NCI-H345 treated with DMSO at 0.1 percent for 48 hours (cell line): ENCODE measurements at regions not wholly inside any gene's neighbourhood (a gene's known extent, or its start where the extent isn't known, plus 50 kb on each side); places are given as distances from the start of the nearest gene placed in this dataset.
"Not testable (repeated sequence)": the region's sequence is repeated elsewhere in the genome, so short reads cannot be mapped to it uniquely, and the experiment has no call there.

Experiments
- DNase-seq: peaks from one replicate; lab custom pipeline; 2025; ENCODE audit not compliant: unreplicated experiment; lab: John Stamatoyannopoulos, UW

DNA sequence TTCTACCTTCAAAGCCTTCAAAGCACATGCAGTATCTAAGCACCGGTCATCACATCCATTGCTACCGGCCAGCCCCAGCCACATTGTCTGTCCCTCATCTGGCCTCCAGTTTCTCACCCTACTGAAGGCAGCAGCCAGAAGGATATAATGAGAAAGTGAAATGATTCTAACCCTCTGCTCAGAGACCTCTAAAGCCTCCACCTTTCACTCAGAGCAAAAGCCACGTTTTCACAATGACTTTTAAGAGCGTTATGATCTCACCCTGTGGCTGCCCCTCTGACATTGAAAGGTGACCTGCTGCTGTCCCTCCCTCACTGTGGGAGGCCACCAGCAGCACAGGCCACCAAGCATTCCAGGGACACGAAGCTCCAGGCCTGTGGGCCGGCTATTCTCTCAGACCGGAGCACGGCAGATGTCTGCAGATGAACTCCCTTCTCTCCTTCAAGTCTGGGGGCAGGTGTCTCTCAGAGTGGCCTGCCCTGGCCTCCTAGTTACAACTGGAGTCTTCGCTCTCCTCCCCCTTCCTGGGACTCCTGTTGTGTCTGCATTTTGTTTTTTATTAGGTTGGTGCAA is 94.9 kb upstream of the EEPD1 start:
- no peak for DNase-seq

GRCh38 chr7:36060388-36060787 is 92.7 kb upstream of the EEPD1 start:
- DNase-seq, result not testable (repeated sequence)

- DNase-seq, result no peak
These were observed 90.8 kb upstream of the EEPD1 start for GRCh38 chr7:36062154-36062815.

DNA sequence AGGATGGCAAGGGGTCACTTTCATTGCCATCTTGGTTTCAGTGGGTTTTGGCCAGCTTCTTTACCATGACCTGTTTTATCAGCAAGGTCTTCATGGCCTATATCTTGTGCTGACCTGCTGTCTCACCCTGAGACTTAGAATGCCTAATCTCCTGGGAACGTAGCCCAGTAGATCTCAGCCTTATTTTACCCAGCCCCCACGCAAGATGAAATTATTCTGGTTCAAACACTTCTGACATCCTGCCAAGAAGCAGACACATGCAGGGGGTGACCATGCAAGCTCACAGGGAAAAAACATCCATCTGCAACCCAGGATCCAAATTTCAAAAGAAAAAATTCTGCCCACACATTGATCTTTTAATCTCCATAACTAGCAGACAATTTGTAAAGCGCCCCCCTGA is 88.4 kb upstream of the EEPD1 start:
- DNase-seq, result no peak

DNA sequence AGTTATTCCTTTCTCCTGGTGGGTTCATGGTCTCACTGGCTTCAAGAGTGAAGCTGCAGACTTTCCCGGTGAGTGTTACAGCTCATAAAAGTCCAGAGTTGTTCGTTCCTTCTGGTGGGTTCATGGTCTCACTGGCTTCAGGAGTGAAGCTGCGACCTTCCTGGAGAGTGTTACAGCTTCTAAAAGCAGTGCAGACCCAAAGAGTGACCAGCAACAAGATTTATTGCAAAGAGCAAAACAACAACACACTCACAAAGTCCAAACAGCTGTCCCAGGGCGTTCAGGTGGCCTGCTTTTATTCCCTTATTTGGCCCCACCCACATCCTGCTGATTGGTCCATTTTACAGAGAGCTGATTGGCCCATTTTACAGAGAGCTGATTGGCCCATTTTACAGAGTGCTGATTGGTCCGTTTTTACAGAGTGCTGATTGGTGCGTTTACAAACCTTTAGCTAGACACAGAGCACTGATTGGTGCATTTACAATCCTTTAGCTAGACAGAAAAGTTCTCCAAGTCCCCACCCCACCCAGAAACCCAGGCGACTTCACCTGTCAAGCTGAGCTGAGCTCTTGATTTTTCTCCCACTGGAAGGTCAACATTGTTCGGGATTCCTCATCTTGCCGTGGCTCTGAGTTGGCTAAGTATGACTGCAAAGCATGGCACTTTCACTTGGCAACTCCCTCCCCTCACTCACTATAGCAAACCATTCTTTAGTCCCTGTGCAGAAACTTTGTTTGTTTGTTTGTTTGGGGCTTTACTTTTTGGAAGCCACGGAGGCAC is 87.3 kb upstream of the EEPD1 start:
- DNase-seq, result not testable (repeated sequence)

DNA sequence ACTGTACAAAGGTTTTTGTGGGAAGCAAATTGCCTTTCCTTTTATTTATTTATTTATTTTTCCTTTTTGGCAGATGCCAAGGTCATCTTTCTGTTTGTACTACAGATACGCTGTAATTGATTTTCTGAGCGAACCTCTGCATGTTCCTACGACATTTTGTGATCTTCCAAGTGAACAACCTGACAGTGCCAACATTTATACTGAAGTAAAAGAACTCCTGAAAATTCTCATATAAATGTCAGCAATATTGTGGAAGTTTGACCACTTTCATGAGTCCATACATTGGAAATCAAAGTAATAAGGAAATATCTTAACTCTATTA is 86.8 kb upstream of the EEPD1 start:
- no peak for DNase-seq

DNA sequence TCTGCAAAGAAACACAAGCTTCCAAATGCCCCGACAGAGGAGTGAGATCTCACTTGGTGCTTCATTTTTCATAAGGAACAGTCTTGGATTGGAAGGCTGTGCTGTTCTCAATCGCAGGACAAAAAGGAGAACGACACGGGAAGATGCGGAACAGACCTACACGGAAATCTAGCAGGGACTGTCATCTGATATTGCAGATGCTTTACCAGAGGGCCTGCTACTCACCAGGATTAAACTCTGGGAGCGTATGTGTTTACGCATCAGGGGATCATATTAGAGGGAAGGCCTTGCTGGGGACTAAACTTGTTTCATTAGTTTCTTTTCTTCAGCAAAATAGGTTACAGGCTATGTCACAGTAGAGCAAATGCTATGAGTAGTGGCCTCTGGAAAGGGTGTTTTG is 82.8 kb upstream of the EEPD1 start:
- DNase-seq, result no peak

- DNase-seq, result no peak
These were observed 81.4 kb upstream of the EEPD1 start for GRCh38 chr7:36071605-36072004.

- no peak for DNase-seq
These were observed 80.4 kb upstream of the EEPD1 start for GRCh38 chr7:36072620-36073019.

GRCh38 chr7:36075561-36075960 is 77.5 kb upstream of the EEPD1 start:
- DNase-seq, result peak; percentile 55

- DNase-seq, result peak; percentile 29
These were observed 77.0 kb upstream of the EEPD1 start for GRCh38 chr7:36076074-36076473.

DNA sequence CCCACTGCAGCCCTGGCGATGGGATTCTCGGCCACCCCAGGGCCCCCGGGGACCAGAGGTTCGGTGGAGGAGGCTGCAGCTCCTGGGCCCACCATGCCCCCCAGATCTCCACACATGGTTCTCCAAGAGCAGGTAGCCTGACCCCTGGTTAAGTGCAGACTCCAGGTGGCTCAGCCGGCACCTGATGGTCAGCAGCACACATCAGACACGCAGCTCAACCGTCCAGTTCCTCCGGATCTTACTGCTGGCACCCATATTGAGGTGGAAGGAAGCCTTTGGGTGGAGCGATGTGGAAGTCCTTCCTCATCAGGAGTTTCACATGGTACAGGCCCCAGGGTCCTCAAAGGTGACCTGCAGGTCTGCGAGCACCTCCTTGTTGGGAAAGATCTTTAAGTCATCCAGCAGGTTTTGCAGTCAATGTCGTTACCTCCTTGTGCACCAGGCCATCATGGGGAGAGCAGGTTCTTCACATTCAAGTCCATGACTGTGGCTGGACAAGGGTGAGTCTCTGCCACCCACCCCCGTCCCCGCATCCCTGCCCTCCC is 74.2 kb upstream of the EEPD1 start:
- no peak for DNase-seq

DNA sequence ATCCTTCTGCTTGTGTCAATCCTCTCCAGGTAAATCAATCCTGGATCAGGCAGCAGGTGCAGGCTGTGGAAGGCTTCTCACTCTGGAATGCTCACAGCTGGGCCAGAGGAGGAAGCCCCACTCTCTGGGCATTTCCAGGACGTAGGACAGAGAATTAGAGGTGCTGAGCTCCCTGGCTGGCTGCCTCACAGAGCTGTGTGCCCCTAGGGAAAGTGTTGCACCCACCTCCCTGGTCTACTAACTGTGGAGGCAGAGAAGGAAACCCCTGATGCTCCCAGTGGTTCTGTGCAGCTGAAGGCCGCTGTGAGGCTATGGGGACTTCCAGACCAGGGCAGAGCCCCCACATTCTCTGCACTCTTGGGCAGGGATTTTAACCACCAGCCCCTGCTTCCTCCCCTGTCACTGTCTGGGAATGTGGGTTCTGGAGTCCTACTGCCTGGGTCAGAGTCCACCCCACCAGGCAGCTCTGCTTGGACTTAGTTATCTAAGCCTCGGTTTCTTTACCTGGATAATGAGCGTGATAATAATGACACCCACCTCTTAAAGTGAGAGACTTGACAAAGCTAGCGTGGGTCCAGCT is 73.5 kb upstream of the EEPD1 start:
- DNase-seq, result no peak

GRCh38 chr7:36080843-36081242 is 72.2 kb upstream of the EEPD1 start:
- DNase-seq, result no peak

GRCh38 chr7:36082216-36082615 is 70.8 kb upstream of the EEPD1 start:
- DNase-seq, result no peak

- DNase-seq, result no peak
These were observed 70.1 kb upstream of the EEPD1 start for GRCh38 chr7:36082910-36083309.

GRCh38 chr7:36083626-36084380 is 69.3 kb upstream of the EEPD1 start:
- DNase-seq, result no peak

- DNase-seq, result peak; percentile 21
These were observed 68.5 kb upstream of the EEPD1 start for GRCh38 chr7:36084485-36085091.

DNA sequence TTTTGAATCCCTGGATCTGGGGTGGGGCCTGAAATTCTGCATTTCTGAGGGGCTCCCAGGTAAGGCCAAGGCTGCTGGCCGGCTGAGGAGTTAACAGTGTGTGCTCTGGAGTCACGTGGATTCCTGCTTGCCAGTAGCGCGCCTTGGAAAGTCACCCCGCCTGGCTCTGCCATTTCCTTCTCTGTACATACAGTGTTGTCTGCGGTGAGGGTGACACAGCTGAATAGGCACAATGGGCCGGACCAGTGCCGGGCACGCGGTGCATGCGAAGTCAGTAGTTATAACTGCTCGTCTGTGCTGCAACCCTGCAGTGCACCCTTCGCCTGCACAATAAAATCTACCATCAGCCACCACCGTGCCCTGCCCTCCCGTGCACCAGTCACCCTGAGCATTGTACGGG is 68.0 kb upstream of the EEPD1 start:
- DNase-seq, result no peak

DNA sequence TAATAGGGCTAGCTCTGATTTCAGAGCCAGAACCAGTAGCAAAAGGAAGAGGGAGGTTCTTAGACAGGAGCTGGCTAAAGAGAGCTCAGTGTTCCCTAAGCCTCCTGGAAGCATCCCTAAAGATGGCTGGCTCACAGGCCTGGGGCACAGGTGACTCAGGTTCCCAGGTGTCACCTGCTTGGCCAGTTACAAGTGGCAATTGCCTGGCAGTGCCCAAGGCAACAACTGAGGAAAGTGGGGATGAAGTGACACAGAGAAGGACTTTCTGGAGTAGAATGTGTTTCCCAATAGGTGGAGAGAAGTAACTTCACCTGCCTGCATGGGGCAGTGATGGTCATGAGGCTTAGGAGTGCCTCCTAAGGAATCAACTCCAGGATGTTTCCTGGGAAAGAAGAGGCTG is 66.5 kb upstream of the EEPD1 start:
- no peak for DNase-seq

GRCh38 chr7:36088553-36088952 is 64.5 kb upstream of the EEPD1 start:
- no peak for DNase-seq
